EH (cell line): ENCODE measurements at regions not wholly inside any gene's neighbourhood (a gene's known extent, or its start where the extent isn't known, plus 50 kb on each side); places are given as distances from the start of the nearest gene placed in this dataset.

ENCODE experiments used
- DNase-seq: peaks from one replicate; pipeline ENCODE4 v3.0.0-alpha.2; 2015; ENCODE audit warnings: low read depth

GRCh38 chr6:122008101-122008999 lies 391.1 kb upstream of the HSF2 start:
- DNase-seq: peak; percentile 53

GRCh38 chr6:122009000-122009350 lies 390.5 kb upstream of the HSF2 start:
- no peak for DNase-seq

- peak; percentile 61 for DNase-seq
Measured at GRCh38 chr6:122012578-122012977, 386.9 kb upstream of the HSF2 start.

GRCh38 chr6:122014961-122015360 lies 384.5 kb upstream of the HSF2 start:
- DNase-seq: peak; percentile 80

GRCh38 chr6:122020588-122021264 lies 378.7 kb upstream of the HSF2 start:
- DNase-seq: no peak

- DNase-seq: no peak
Measured at GRCh38 chr6:122025104-122025503, 374.3 kb upstream of the HSF2 start.

- peak; percentile 7 for DNase-seq
Measured at GRCh38 chr6:122026582-122027369, 372.7 kb upstream of the HSF2 start.

GRCh38 chr6:122028933-122029522 lies 370.4 kb upstream of the HSF2 start:
- no peak for DNase-seq

GRCh38 chr6:122033564-122034181 lies 365.8 kb upstream of the HSF2 start:
- DNase-seq: peak; percentile 69

GRCh38 chr6:122035173-122035572 lies 364.3 kb upstream of the HSF2 start:
- no peak for DNase-seq

GRCh38 chr6:122040261-122040660 lies 359.2 kb upstream of the HSF2 start:
- DNase-seq: no peak

GRCh38 chr6:122042380-122042779 lies 357.1 kb upstream of the HSF2 start:
- DNase-seq: no peak

GRCh38 chr6:122042960-122043735 lies 356.3 kb upstream of the HSF2 start:
- peak; percentile 8 for DNase-seq

- peak; percentile 22 for DNase-seq
Measured at GRCh38 chr6:122048570-122048969, 350.9 kb upstream of the HSF2 start.

- DNase-seq: peak; percentile 27
Measured at GRCh38 chr6:122049341-122049740, 350.1 kb upstream of the HSF2 start.

- no peak for DNase-seq
Measured at GRCh38 chr6:122050242-122050755, 349.2 kb upstream of the HSF2 start.

- DNase-seq: no peak
Measured at GRCh38 chr6:122052346-122052900, 347.0 kb upstream of the HSF2 start.

- DNase-seq: no peak
Measured at GRCh38 chr6:122059918-122060317, 339.5 kb upstream of the HSF2 start.

GRCh38 chr6:122061855-122062254 lies 337.6 kb upstream of the HSF2 start:
- DNase-seq: no peak

- DNase-seq: no peak
Measured at GRCh38 chr6:122063076-122063475, 336.4 kb upstream of the HSF2 start.
